ENCODE measurements at regions not wholly inside any gene's neighbourhood (a gene's known extent, or its start where the extent isn't known, plus 50 kb on each side); places are given as distances from the start of the nearest gene placed in this dataset.

- Histone ChIP-seq H3K9me3 (ENCODE audit: insufficient read depth, low read length, severe bottlenecking) (no peaks in the 10 kb centered on the region), H3K9ac (ENCODE audit: low read depth, low read length) (no peak overlapping the region), H4K20me1 (ENCODE audit: insufficient read depth, low read length) (no peaks in the 10 kb centered on the region), H3K27me3 (ENCODE audit: insufficient read depth, low read length, poor library complexity) (no peaks in the 10 kb centered on the region), H2AFZ (ENCODE audit: low read depth, low read length) (no peak overlapping the region), H3K27ac (ENCODE audit: low read length) (no peak overlapping the region), H3K4me3 (ENCODE audit: low read depth in 1 of 2, low read length in 2 of 2) (no peak overlapping the region), H3K36me3 (ENCODE audit: insufficient read depth, low read length) (no peaks in the 10 kb centered on the region), H3K4me2 (ENCODE audit: insufficient read depth, low read length) (no peak overlapping the region), H3K4me1 (ENCODE audit: insufficient read depth, low read length) (no peaks in the 10 kb centered on the region), H3K79me2 (ENCODE audit: insufficient read depth, low read length) (no peaks in the 10 kb centered on the region)
- ATAC-seq (ENCODE audit: insufficient read depth, low read depth) (no peak), DNase-seq (no peak)
- no peak for TF ChIP-seq EZH2 (IDR thresholded peaks at IDR 0.05; ENCODE audit: borderline replicate concordance, low read depth, low read length, severe bottlenecking)
- no peak for TF ChIP-seq CTCF (IDR thresholded peaks at IDR 0.05; ENCODE audit: borderline replicate concordance, extremely low read depth, low read length, poor library complexity, severe bottlenecking)
Measured at GRCh38 chr12:84791444-84791843, 121.2 kb downstream of the SLC6A15 start.

- TF ChIP-seq CTCF (IDR thresholded peaks at IDR 0.05; ENCODE audit: borderline replicate concordance, extremely low read depth, low read length, poor library complexity, severe bottlenecking) (no peak), EZH2 (IDR thresholded peaks at IDR 0.05; ENCODE audit: borderline replicate concordance, low read depth, low read length, severe bottlenecking) (no peak)
- no peak overlapping the region for H3K4me3 ChIP-seq (ENCODE audit: low read depth in 1 of 2, low read length in 2 of 2)
- H3K79me2 ChIP-seq (ENCODE audit: insufficient read depth, low read length) = no peaks in the 10 kb centered on the region
- H3K9me3 ChIP-seq (ENCODE audit: insufficient read depth, low read length, severe bottlenecking) = no peaks in the 10 kb centered on the region
- ATAC-seq (ENCODE audit: insufficient read depth, low read depth) (no peak), DNase-seq (no peak)
- no peaks in the 10 kb centered on the region for H3K27me3 ChIP-seq (ENCODE audit: insufficient read depth, low read length, poor library complexity)
- no peaks in the 10 kb centered on the region for H3K4me1 ChIP-seq (ENCODE audit: insufficient read depth, low read length)
- no peak overlapping the region for H3K9ac ChIP-seq (ENCODE audit: low read depth, low read length)
- no peak overlapping the region for H3K27ac ChIP-seq (ENCODE audit: low read length)
- no peaks in the 10 kb centered on the region for H4K20me1 ChIP-seq (ENCODE audit: insufficient read depth, low read length)
- H3K36me3 ChIP-seq (ENCODE audit: insufficient read depth, low read length) = no peaks in the 10 kb centered on the region
- H3K4me2 ChIP-seq (ENCODE audit: insufficient read depth, low read length) = no peak overlapping the region
- no peak overlapping the region for H2AFZ ChIP-seq (ENCODE audit: low read depth, low read length)
Measured at GRCh38 chr12:84789184-84789583, 123.4 kb downstream of the SLC6A15 start.

- no peak overlapping the region for H3K4me2 ChIP-seq (ENCODE audit: insufficient read depth, low read length)
- ATAC-seq (ENCODE audit: insufficient read depth, low read depth) = no peak
- no peaks in the 10 kb centered on the region for H3K79me2 ChIP-seq (ENCODE audit: insufficient read depth, low read length)
- no peak for DNase-seq
- H3K4me1 ChIP-seq (ENCODE audit: insufficient read depth, low read length) = no peaks in the 10 kb centered on the region
- H4K20me1 ChIP-seq (ENCODE audit: insufficient read depth, low read length) = no peaks in the 10 kb centered on the region
- TF ChIP-seq CTCF (IDR thresholded peaks at IDR 0.05; ENCODE audit: borderline replicate concordance, extremely low read depth, low read length, poor library complexity, severe bottlenecking) (no peak), EZH2 (IDR thresholded peaks at IDR 0.05; ENCODE audit: borderline replicate concordance, low read depth, low read length, severe bottlenecking) (no peak)
- H3K4me3 ChIP-seq (ENCODE audit: low read depth in 1 of 2, low read length in 2 of 2) = no peak overlapping the region
- H3K27me3 ChIP-seq (ENCODE audit: insufficient read depth, low read length, poor library complexity) = no peaks in the 10 kb centered on the region
- no peak overlapping the region for H2AFZ ChIP-seq (ENCODE audit: low read depth, low read length)
- no peak overlapping the region for H3K27ac ChIP-seq (ENCODE audit: low read length)
- no peaks in the 10 kb centered on the region for H3K36me3 ChIP-seq (ENCODE audit: insufficient read depth, low read length)
- H3K9ac ChIP-seq (ENCODE audit: low read depth, low read length) = no peak overlapping the region
- no peaks in the 10 kb centered on the region for H3K9me3 ChIP-seq (ENCODE audit: insufficient read depth, low read length, severe bottlenecking)
Measured at GRCh38 chr12:84787253-84787652, 125.3 kb downstream of the SLC6A15 start.

- Histone ChIP-seq H3K36me3 (ENCODE audit: insufficient read depth, low read length) (no peaks in the 10 kb centered on the region), H3K4me3 (ENCODE audit: low read depth in 1 of 2, low read length in 2 of 2) (no peak overlapping the region), H3K27ac (ENCODE audit: low read length) (no peak overlapping the region), H3K9ac (ENCODE audit: low read depth, low read length) (no peak overlapping the region), H2AFZ (ENCODE audit: low read depth, low read length) (no peak overlapping the region), H4K20me1 (ENCODE audit: insufficient read depth, low read length) (no peaks in the 10 kb centered on the region), H3K4me2 (ENCODE audit: insufficient read depth, low read length) (no peak overlapping the region), H3K27me3 (ENCODE audit: insufficient read depth, low read length, poor library complexity) (no peaks in the 10 kb centered on the region), H3K9me3 (ENCODE audit: insufficient read depth, low read length, severe bottlenecking) (no peaks in the 10 kb centered on the region), H3K79me2 (ENCODE audit: insufficient read depth, low read length) (no peaks in the 10 kb centered on the region), H3K4me1 (ENCODE audit: insufficient read depth, low read length) (no peaks in the 10 kb centered on the region)
- ATAC-seq (ENCODE audit: insufficient read depth, low read depth) = no peak
- no peak for DNase-seq
- TF ChIP-seq EZH2 (IDR thresholded peaks at IDR 0.05; ENCODE audit: borderline replicate concordance, low read depth, low read length, severe bottlenecking) (no peak), CTCF (IDR thresholded peaks at IDR 0.05; ENCODE audit: borderline replicate concordance, extremely low read depth, low read length, poor library complexity, severe bottlenecking) (no peak)
Measured at GRCh38 chr12:84786622-84787021, 126.0 kb downstream of the SLC6A15 start.

Data from DND-41 (cell line).